Activated gamma-delta T cell treated with Interleukin-2 at 50 U/mL for 16 hours (primary cell): ENCODE measurements at regions not wholly inside any gene's neighbourhood (a gene's known extent, or its start where the extent isn't known, plus 50 kb on each side); places are given as distances from the start of the nearest gene placed in this dataset.

Source experiments
- DNase-seq: peaks from one replicate; pipeline ENCODE4 v3.0.0-alpha.2; 2020

GRCh38 chr13:50326811-50327210 lies 311.6 kb downstream of the KCNRG start:
- DNase-seq, result no peak

GRCh38 chr13:50334115-50334778 lies 319.0 kb downstream of the KCNRG start:
- no peak for DNase-seq

- DNase-seq, result no peak
Measured at GRCh38 chr13:50334944-50335343, 319.7 kb downstream of the KCNRG start.

DNA sequence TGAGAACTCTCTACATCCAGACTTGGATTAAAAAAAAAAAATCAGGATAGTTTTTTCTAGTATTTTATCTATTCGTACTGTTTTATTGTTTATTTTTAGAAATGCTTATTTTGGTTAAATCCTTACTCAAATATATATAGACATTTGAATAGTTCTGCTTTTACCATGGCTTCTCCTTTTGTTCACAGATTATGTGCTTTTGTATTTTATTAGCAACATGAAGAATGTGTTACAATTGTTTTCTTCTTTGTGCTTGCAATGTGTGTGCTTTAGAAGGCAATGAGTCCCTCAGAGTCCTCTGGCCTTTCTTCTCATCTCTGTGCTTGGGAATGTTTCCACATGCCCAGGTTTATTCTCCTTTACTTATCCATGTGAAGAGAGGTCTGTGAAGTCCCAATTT lies 324.0 kb downstream of the KCNRG start:
- no peak for DNase-seq

- no peak for DNase-seq
Measured at GRCh38 chr13:50340146-50340545, 324.9 kb downstream of the KCNRG start.

GRCh38 chr13:50340551-50341287 lies 325.5 kb downstream of the KCNRG start:
- no peak for DNase-seq

DNA sequence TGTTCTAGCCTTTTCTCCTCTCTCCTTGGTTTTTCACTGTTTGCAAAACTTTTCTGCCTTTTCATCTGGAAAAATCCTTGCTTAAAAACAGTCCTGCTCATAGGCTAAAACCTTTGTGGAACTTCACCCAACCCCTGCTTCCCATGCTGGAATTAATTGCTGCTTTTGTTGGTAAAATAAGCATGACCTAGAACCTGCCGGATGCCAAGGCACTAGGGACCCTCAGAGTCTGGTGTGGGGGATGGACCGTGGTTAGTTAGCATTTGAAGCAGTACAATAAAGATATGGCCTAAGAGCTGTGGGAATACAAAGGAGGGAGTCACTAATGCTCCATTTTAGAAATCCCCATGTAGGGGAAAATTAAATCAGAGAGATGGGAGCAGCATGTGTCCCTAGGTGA lies 326.3 kb downstream of the KCNRG start:
- DNase-seq, result no peak

DNA sequence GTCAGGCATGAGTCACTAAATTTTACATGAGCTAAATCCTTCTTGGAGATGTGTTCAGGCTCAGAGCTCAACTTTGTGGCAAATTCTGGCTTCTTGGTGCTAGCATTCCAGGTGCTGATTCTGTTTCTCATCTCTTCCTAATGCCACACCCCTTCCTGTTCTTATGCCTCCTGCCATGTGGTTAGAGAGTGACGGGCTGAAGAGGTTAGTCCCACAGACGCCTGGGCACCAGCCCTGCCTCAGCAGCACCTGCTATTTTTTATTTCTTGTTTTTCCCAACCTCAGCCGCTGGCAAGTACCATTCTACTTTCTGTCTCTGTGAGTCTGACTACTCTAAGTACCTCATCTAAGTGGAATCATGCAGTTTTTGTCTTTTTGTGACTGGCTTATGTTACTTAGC lies 329.5 kb downstream of the KCNRG start:
- no peak for DNase-seq

DNA sequence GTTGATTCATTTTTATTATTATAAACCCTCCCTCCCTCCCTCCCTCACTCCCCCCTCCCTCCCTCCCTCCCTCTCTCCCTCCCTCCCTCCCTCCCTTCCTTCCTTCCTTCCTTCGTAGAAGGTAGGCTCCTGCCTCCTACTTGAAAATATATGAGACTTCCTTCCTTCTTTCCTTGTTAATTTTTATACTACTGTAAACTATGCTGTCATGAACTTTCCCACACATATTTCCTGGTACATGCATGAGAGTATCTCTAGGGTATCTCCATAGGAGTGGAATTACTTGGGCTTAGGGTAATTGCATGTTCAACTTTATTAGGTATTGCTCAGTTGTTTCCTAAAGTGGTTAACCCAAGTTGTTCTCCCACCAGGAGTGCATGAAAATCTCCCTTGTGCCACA lies 330.6 kb downstream of the KCNRG start:
- no peak for DNase-seq

DNA sequence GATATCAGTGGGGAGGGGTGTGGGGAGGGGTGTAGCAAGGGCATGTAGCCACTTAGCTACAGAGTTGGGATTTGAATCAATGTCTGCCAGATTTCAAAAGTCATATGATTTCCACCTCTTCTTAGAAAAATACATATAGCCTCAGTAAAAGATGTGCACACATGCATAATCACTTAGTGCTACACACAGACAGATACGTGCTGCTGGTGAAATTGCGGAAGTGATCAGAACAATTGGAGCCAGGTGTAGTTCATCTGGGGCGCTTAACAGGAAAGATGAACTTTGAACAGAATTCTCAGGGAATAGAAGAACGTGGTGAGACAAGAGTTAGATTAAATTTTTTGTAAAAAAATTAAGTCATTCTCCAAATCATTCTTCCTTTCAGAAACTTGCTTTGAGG lies 333.1 kb downstream of the KCNRG start:
- DNase-seq, result no peak

DNA sequence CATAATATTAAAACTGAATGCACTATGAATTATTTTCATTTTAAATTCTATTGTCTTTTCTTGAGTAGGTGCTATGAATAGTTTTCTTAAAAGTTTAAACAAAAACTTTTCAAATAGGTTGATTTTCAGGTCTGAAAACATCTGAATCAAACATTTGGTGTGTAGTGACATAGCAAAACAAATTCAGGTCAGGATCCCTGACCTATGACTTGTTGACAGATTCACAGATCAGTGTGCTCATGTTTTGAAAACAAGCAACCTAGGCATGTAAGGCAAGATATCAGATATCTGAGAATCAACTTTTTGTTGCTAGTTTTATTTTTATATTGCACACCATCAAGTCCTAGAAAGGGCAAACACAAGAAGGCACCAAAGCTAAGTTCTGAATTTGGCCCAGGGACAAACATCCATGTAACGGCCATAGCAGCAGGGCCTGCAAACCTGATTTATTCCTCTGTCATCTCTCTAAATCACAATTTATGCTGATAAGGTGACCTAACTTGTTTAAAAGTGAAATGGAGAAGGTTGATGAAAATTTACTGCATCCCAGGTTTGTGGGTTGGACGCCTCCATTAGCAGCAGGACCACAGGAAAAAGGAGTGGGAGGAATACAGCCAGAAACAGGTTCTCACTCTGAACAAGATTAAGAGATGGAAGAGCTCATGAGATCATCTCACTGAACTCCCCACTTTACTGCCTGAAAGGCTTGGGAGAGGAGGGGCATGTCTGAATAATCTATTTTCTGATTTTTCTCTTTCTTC lies 337.7 kb downstream of the KCNRG start:
- DNase-seq, result no peak

GRCh38 chr13:50353651-50354415 lies 338.6 kb downstream of the KCNRG start:
- no peak for DNase-seq

DNA sequence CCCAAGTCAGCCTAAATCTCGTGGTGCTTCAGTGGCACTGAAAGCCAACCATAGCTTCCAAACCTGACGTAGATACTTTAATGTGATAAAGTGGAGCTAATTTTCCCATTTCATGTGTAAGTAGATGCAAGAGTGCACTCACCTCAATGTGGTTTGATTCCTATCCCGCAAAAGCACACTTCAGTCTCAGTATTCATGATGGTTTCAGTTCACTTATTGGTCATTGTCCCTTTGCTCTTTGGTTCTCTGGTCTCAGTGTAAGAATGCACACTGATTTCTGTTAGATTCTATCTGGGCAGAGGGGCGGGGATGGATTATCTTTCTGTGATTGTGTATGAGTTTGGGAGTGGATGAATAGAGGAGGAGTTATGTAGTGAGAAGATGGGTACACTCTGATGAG lies 340.6 kb downstream of the KCNRG start:
- no peak for DNase-seq

GRCh38 chr13:50357136-50357535 lies 341.9 kb downstream of the KCNRG start:
- no peak for DNase-seq

DNA sequence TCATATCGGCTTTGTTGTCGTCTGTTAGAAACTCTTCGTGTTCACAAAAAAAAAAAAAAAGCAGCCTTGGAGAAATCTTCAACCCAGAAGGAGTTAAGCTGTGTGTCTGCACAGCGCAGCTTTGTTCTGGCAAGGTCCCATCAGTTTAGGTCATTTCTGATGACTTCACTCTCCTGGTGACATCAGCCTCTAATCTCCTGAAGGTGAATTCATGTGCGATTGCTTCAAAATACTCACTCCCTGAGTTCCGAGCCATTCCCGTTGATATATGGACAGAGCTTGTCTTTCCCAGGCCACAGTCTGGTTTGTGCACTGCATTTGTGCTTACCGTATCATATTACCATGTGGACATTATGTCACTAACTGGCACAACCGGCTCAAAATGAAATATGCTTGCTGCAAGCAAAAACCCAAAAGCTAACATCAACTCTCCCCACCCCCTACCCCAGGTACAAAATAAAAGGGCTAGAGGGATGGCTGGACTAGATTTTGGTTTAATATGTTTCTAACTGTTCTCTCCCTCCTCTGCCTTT lies 342.4 kb downstream of the KCNRG start:
- DNase-seq, result no peak

DNA sequence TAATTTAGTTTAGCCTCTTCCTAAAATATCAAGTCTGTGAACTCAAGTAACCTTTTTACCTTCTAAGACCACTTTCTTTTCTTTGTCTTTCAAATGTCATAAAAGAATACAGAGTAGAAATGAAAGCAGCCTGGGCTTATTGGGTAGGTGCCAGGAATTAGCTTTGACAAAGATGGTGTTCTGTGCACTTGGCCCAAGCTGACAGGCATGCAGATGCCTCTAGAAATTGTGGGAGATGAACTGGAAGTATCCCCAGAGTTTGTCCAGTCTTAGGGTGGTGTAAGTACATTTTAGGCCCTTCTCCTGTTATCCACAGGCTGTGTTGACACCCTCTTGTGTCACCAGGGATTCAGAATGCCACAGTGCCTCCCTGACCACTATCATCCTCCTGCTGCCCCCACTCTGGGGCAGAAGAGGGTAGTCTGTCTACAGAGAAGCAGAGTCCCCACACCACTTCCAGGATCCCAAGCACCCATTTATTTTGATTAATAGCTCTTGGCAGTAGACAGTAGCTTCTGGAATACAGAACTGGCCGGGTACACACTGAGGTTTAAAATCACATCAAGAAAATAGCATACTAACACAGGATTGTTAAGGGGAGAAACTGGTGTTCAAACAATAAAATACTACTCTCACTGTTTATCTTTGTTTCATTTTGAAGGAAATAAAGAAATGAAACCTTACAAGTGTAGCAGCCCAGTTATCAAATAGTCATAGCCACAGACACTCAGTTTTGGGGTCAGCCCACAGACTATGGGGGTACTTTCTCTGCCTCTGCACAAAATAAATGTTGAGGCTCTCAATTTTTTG lies 343.2 kb downstream of the KCNRG start:
- no peak for DNase-seq

- no peak for DNase-seq
Measured at GRCh38 chr13:50359041-50359367, 343.8 kb downstream of the KCNRG start.

- DNase-seq, result no peak
Measured at GRCh38 chr13:50359779-50360178, 344.5 kb downstream of the KCNRG start.

- DNase-seq, result no peak
Measured at GRCh38 chr13:50360637-50361036, 345.4 kb downstream of the KCNRG start.

DNA sequence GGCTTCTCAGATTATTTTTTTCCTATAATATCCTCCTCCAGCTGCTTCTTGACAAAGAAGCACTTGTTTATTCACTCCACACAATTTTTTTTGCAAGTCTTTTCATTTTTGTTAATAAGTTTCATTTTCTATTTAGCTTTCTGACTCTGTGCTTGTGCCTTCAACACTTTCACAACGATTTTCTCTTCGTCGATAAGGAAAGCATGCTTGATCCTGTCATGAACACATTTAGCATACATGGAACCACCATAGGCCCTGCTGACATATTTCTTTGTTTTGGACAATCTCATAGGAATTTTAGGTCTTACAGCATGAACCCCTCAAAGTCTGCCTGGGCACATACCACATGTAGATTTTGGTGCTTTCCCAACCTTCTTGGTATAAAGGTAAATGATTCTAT lies 346.0 kb downstream of the KCNRG start:
- no peak for DNase-seq

DNA sequence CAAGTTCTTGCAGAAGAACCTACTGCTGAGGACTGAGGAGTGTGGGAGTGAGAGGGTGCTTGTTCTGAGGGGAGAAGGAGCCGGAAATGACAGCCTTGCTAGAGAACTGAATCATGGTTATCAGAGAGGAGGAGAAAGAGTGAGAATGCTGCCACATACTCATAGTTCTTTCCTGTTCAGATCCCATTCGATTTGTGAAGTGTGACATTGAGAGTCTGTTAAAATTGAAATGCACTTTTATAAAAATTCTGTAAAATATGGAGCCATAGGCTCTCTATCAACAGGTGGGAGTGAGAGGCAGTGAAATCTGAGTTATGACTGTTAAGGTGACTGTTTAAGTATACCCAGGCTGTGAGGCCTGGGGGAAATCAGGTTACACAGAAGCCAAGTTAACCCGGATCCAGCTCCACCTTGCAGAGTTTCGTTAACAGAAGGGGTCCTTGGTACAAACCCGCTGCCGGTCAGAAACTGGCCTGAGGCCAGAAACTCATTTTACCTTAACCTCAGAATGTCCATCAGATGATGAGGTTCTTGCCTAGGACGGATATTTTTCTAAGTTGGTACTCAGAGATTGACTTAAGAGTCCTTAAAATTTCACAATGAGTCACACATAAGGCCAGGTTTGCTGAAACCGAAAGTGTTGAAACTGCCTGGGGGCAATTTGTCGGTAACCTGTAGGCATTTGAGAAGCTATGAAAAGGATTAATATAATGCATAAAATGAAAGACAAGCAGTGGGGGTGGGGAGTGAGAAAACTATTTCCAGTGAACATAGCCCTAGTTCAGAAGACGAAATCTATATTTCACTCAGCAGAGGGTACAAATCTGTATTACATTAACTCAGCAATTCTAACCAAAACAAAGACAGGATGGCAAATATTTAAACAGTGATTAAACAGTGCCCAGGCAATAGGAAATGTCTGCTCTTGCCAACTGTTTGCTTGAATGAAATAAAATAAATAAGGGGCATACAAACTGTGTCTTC lies 350.5 kb downstream of the KCNRG start:
- peak; percentile 24 for DNase-seq
